Thyroid gland (tissue), 4 donors: ENCODE measurements at regions not wholly inside any gene's neighbourhood (a gene's known extent, or its start where the extent isn't known, plus 50 kb on each side); places are given as distances from the start of the nearest gene placed in this dataset.

Experiments
- POLR2A ChIP-seq, 2 donors: fragments of 450-650 bp; IDR thresholded peaks; one replicate each; pipeline ENCODE4 v1.6.1; 2017; ENCODE audit warnings: antibody characterized with exemption in 2 of 2, mild to moderate bottlenecking in 2 of 2, moderate library complexity in 1 of 2
- TF ChIP-seq, protein P1 (sequence below), 6 experiments: fragments of 200-600 bp in 3 of 6; fragments of 450-650 bp in 3 of 6; sonication (generic) in 3 of 6; IDR thresholded peaks; one replicate each; pipeline ENCODE4 v1.5.1; 2016 to 2019; ENCODE audit warnings: antibody characterized with exemption in 6 of 6, mild to moderate bottlenecking in 2 of 6, inconsistent platforms in 1 of 6, moderate library complexity in 1 of 6

DNA sequence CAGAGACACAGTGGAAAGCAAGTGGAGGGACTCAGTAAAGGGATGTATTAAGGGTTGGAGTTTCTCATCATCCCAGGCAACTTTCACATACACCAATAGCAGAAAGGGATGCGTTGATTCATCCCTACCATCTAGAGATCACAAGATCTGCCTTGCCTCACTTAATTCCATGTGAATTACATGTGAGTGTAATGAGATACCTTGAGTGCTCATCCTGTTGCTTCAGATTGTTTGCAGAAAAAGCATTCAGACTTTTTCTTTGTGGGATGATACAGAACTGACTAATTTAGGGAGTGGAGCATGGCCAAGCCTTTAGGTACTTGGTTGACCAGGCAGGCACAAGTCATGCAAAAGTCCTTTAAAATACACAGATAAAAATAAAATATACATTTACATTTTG, 124.8 kb upstream of the SLIT2 start:
- TF ChIP-seq POLR2A (IDR thresholded peaks at IDR 0.05): no peak
- TF ChIP-seq, protein P1, sequence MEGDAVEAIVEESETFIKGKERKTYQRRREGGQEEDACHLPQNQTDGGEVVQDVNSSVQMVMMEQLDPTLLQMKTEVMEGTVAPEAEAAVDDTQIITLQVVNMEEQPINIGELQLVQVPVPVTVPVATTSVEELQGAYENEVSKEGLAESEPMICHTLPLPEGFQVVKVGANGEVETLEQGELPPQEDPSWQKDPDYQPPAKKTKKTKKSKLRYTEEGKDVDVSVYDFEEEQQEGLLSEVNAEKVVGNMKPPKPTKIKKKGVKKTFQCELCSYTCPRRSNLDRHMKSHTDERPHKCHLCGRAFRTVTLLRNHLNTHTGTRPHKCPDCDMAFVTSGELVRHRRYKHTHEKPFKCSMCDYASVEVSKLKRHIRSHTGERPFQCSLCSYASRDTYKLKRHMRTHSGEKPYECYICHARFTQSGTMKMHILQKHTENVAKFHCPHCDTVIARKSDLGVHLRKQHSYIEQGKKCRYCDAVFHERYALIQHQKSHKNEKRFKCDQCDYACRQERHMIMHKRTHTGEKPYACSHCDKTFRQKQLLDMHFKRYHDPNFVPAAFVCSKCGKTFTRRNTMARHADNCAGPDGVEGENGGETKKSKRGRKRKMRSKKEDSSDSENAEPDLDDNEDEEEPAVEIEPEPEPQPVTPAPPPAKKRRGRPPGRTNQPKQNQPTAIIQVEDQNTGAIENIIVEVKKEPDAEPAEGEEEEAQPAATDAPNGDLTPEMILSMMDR (IDR thresholded peaks at IDR 0.05): no peak
